Immature natural killer cell (primary cell): ENCODE measurements at regions not wholly inside any gene's neighbourhood (a gene's known extent, or its start where the extent isn't known, plus 50 kb on each side); places are given as distances from the start of the nearest gene placed in this dataset.
"Not testable (repeated sequence)": the region's sequence is repeated elsewhere in the genome, so short reads cannot be mapped to it uniquely, and the experiment has no call there.

ENCODE experiments used
- DNase-seq, 3 donors: peaks; one replicate each; pipeline ENCODE4 v3.0.0; 2022; ENCODE audit warnings: mixed read lengths in 1 of 3
- H3K27ac Mint-ChIP-seq, 6 donors: one replicate each; pipeline ENCODE4 v1.8.0; 2020; ENCODE audit warnings: mixed read lengths in 6 of 6, mild to moderate bottlenecking in 5 of 6, inconsistent platforms in 4 of 6, moderate library complexity in 3 of 6
- H3K27me3 Mint-ChIP-seq, 3 donors: one replicate each; pipeline ENCODE4 v1.8.0; 2020 to 2021; ENCODE audit warnings: low read depth in 3 of 3, mild to moderate bottlenecking in 3 of 3, mixed read lengths in 3 of 3, moderate library complexity in 3 of 3, inconsistent platforms in 1 of 3
- H3K36me3 Mint-ChIP-seq, 3 donors: one replicate each; pipeline ENCODE4 v1.8.0; 2020; ENCODE audit warnings: mixed read lengths in 3 of 3, inconsistent platforms in 2 of 3, mild to moderate bottlenecking in 2 of 3
- H3K4me1 Mint-ChIP-seq, 2 donors: one replicate each; pipeline ENCODE4 v1.8.0; 2020; ENCODE audit warnings: inconsistent platforms in 2 of 2, mild to moderate bottlenecking in 2 of 2, mixed read lengths in 2 of 2, moderate library complexity in 1 of 2
- H3K4me3 Mint-ChIP-seq, 5 donors: one replicate each; pipeline ENCODE4 v1.8.0; 2020; ENCODE audit warnings: mild to moderate bottlenecking in 5 of 5, mixed read lengths in 5 of 5, inconsistent platforms in 3 of 5, moderate library complexity in 3 of 5
- H3K9me3 Mint-ChIP-seq, 6 donors: one replicate each; pipeline ENCODE4 v1.8.0; 2020; ENCODE audit warnings: mild to moderate bottlenecking in 6 of 6, mixed read lengths in 6 of 6, inconsistent platforms in 4 of 6, moderate library complexity in 3 of 6

DNA sequence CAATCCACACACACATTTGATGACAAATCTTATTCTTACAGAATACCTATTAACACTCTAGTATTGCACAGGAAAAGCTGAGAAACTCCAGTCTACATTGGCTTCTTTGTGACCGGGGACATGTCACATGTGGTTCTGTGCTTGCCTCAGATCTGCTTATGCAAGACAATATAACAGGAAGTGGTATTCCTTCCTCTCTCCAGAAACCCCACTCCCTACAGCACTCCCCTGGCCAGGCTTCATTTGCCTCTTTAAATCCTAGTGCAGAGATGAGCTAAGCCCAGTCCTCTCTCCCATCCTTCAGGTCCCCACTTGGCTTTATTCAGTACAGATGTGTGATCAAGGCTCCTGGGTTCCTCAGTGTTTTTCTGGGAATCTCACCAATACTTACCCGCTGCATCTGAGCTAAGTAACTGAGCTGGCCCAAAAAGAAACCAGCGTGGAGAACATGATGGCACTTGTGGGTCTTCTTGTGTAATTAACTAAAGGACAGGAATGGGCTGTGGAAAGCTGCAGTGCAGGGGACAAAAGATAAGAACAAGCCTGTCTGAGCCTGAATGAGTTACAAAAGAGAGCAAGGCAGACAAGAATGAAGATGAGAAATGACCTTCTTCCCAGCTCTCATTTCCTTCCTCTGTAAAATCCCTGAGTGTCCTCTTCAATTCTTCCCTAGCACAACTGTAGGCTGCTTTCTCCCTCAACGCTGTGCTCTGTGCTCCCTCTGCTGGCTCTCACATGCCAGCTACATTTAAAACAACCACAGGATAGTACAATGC lies 105.6 kb downstream of the HNRNPD start:
- Mint-ChIP-seq H3K36me3 (peaks cover 0 to 5% (median 0%) of the 10 kb centered on the region in 3 donors), H3K4me3 (peak overlapping the region in 1 of 5 donors; percentile 12), H3K27ac (peak overlapping the region in 1 of 6 donors; percentile 50), H3K9me3 (peaks cover 0 to 2% (median 0%) of the 10 kb centered on the region in 6 donors), H3K4me1 (peaks cover 9 to 13% of the 10 kb centered on the region in 2 donors), H3K27me3 (peaks cover 0 to 13% (median 5%) of the 10 kb centered on the region in 3 donors)
- peak; percentile 25 to 36 (median 32) for DNase-seq

DNA sequence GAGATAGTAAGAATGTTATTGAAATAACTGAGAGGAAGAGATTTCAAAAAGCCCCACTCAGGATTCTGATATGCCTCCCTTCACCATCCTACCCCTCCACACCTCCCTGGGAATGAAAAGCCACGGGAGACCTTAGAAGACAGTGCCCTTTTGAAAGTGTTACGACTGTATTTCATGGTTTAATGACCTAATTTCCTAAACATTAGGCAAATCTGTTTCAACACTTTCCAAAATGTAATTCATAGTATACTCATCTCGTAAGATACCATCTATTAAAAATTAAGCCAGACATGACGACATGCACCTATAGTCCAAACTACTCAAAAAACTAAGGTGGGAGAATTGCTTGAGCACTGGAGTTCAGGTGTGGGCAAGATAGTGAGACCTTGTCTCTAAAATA lies 106.3 kb downstream of the HNRNPD start:
- Mint-ChIP-seq H3K4me3 (no peak overlapping the region), H3K9me3 (peaks cover 0 to 2% (median 0%) of the 10 kb centered on the region in 6 donors), H3K36me3 (peaks cover 0 to 5% (median 0%) of the 10 kb centered on the region in 3 donors), H3K27ac (no peak overlapping the region), H3K4me1 (peaks cover 9 to 13% of the 10 kb centered on the region in 2 donors), H3K27me3 (peaks cover 0 to 13% (median 5%) of the 10 kb centered on the region in 3 donors)
- no peak for DNase-seq

DNA sequence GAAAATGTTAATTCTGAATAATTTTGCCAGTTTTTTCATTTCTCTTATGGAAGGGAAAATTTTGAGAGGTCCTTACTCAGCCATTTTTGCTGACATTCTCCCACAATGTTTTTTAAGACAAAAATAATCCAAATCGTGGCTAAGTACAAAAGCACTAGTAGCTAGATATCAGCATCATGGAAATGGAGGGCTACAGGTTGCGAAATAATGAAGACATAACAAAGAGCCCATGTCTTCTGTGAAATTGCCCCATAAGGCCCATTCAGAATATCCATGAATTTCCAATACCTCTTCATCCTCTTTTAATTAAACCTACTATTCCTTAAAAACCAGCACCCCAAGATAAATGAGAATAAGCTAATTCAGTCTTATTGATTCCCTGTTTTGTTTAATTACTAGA lies 107.4 kb downstream of the HNRNPD start:
- Mint-ChIP-seq H3K27me3 (peaks cover 3 to 17% (median 5%) of the 10 kb centered on the region in 3 donors), H3K4me1 (peaks cover 9 to 13% of the 10 kb centered on the region in 2 donors), H3K9me3 (peaks cover 0 to 2% (median 0%) of the 10 kb centered on the region in 6 donors), H3K27ac (no peak overlapping the region), H3K36me3 (peaks cover 0 to 5% (median 0%) of the 10 kb centered on the region in 3 donors), H3K4me3 (no peak overlapping the region)
- no peak for DNase-seq

DNA sequence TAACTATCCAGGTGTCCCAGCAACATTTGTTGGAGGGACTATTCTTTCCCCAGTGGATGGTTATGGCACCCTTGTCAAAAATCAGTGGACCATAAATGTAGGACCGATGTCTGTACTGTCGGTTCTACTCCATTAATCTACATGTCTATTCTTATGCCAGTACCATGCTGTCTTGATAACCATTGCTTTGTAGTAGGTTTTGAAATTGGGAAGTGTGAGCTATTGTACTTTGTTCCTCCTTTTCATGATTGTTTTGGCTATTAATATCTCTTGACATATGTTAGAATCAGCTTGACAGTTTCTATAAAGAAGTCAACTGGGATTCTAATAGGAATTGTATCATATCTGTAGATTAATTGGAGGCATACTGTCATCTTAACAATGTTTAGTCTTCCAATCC lies 112.7 kb downstream of the HNRNPD start:
- H3K36me3 Mint-ChIP-seq, result peaks cover 0 to 5% (median 0%) of the 10 kb centered on the region in 3 donors
- DNase-seq, result no peak
- no peak overlapping the region for H3K4me3 Mint-ChIP-seq
- peaks cover 0 to 19% (median 3%) of the 10 kb centered on the region in 3 donors for H3K27me3 Mint-ChIP-seq
- no peak overlapping the region for H3K27ac Mint-ChIP-seq
- no peaks in the 10 kb centered on the region for H3K4me1 Mint-ChIP-seq
- peaks cover 0 to 2% (median 0%) of the 10 kb centered on the region in 6 donors for H3K9me3 Mint-ChIP-seq

DNA sequence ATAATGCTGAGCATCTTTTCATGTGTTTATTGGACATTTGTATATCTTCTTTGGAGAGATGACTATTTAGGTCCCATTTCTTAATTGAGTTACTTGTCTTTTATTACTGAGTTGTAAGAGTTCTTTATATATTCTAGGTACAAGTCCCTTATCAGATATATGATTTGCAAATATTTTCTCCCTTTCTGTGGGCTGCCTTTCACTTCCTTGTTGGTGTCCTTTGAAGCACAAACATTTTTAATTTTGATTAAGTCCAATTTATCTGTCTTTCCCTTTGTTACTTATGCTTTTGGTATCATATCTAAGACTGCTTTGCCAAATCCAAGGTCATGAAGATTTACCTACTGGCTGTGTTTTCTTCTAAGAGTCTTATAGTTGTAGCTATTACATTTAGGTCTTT lies 113.2 kb downstream of the HNRNPD start:
- no peaks in the 10 kb centered on the region for H3K4me1 Mint-ChIP-seq
- no peak overlapping the region for H3K4me3 Mint-ChIP-seq
- H3K9me3 Mint-ChIP-seq, result peaks cover 0 to 2% (median 0%) of the 10 kb centered on the region in 6 donors
- DNase-seq, result no peak
- no peak overlapping the region for H3K27ac Mint-ChIP-seq
- peaks cover 0 to 19% (median 3%) of the 10 kb centered on the region in 3 donors for H3K27me3 Mint-ChIP-seq
- peaks cover 0 to 5% (median 0%) of the 10 kb centered on the region in 3 donors for H3K36me3 Mint-ChIP-seq

DNA sequence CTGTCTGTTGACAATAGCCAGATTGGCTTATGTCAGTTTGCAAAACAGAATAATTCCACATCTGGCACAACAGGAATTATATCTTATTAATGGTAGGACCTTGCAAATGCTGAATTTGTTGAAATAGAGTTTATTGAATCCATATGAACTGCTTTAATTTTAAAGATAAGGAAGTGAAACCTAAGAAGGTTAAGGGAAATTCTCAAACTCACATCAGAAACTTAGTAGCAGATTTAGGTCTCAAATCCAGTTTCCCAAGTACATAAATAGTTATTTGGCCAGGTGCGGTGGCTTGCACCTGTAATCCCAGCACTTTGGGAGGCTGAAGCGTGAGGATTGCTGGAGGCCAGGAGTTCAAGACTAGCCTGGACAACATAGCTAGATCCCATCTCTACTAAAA lies 117.1 kb downstream of the HNRNPD start:
- no peaks in the 10 kb centered on the region for H3K4me1 Mint-ChIP-seq
- no peak overlapping the region for H3K4me3 Mint-ChIP-seq

DNA sequence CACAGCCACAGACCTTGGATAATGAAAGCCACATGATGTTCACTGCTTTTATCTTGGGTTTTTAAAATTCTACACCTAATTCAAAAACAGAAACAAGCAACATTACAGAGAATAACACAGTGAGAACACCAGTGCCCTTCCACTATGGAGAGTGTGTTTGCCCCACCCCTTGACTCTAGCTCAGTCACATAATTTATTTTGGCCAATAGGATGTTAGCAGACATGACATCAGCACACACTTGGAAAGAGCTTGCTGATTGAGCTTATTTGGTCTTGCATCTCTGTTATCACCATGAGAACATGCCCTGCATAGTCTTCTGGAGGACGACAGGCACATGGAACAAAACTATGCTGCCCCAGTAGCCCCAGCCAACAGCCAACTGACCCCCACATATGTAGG lies 118.1 kb downstream of the HNRNPD start:
- Mint-ChIP-seq H3K9me3 (no peaks in the 10 kb centered on the region), H3K27me3 (peaks cover 0 to under 1% (median 0%) of the 10 kb centered on the region in 3 donors), H3K4me1 (no peaks in the 10 kb centered on the region), H3K4me3 (no peak overlapping the region), H3K27ac (no peak overlapping the region), H3K36me3 (no peaks in the 10 kb centered on the region)
- DNase-seq, result no peak

More for the DNA sequence above, 117.1 kb downstream of the HNRNPD start:
- Mint-ChIP-seq H3K27ac (no peak overlapping the region), H3K9me3 (no peaks in the 10 kb centered on the region), H3K27me3 (peaks cover 0 to 4% (median 0%) of the 10 kb centered on the region in 3 donors), H3K36me3 (no peaks in the 10 kb centered on the region)
- no peak for DNase-seq

DNA sequence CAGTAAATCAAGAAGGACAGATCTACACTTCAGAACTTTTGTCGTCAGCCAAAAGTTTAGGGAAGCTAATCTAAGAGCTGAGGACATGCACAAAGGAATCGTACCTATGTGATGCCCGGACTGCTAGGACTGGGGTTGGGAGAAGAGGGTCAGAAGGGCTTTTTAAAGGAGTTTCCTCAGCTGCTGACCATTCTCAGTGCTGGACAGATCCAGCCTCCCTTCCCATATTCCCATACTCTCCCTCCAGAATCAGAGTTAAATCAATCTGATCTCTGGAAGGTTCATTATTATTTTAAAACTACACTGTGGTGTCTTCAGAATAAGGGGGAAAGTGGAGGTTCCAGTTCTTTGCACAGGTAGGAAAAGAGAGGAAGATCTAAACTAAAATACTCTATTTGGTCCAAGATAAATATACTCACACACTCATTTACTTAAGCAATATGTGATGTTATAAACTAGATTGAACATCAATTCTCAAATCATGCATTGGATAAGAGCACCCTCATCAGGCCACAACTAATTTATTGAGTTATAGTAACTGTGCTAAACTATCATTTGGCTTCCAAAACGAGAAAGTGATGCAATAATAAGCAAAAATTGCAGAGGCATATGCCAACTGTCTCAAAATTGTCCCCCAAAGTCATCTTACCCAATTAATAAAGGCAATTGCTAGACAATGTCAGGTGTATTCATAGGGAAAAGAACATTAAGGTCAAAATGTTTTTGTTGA lies 124.7 kb downstream of the HNRNPD start:
- no peak overlapping the region for H3K27ac Mint-ChIP-seq

DNA sequence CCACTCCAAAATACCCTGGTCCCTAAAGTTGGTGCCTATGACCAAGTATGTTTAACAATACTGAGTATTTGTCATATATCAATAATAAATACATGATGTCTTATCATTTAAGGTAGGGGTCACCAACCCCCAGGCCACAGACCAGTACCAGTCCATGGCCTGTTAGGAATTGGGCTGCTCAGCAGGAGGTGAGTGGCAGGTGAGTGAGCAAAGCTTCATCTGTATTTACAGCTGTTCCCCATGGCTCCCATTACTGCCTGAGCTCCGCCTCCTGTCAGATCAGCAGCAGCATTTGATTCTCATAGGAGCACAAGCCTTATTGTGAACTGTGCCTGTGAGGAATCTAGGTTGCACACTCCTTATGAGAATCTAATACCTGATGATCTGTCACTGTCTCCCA lies 126.2 kb downstream of the HNRNPD start:
- H3K27me3 Mint-ChIP-seq, result peaks cover 2 to 5% (median 4%) of the 10 kb centered on the region in 3 donors
- no peak overlapping the region for H3K27ac Mint-ChIP-seq
- DNase-seq, result no peak
- no peaks in the 10 kb centered on the region for H3K9me3 Mint-ChIP-seq
- no peak overlapping the region for H3K4me3 Mint-ChIP-seq
- H3K36me3 Mint-ChIP-seq, result no peaks in the 10 kb centered on the region
- no peaks in the 10 kb centered on the region for H3K4me1 Mint-ChIP-seq

More for the DNA sequence above, 124.7 kb downstream of the HNRNPD start:
- H3K27me3 Mint-ChIP-seq, result peaks cover 0 to 5% (median 2%) of the 10 kb centered on the region in 3 donors
- DNase-seq, result no peak
- H3K4me3 Mint-ChIP-seq, result no peak overlapping the region
- H3K4me1 Mint-ChIP-seq, result no peaks in the 10 kb centered on the region
- no peaks in the 10 kb centered on the region for H3K9me3 Mint-ChIP-seq
- no peaks in the 10 kb centered on the region for H3K36me3 Mint-ChIP-seq

DNA sequence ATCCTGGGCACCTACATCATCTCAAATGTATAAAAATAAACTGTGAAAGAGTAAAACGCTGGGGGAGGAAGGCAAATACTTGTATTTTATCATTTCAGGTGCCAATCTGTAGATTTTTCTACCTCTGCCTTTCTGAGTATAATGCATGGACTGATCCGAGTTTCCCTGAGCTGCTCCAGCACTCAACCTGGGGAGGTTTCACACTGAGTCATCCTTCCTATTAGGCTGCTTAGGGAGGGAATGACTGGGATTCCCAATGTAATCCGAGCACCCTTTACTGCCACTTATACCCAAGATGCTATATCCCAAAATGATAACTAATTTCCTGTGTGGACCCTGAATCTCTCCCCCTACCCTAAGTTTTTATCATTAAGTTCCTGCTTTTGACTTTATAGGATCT lies 126.6 kb downstream of the HNRNPD start:
- no peaks in the 10 kb centered on the region for H3K4me1 Mint-ChIP-seq
- H3K27ac Mint-ChIP-seq, result no peak overlapping the region
- H3K9me3 Mint-ChIP-seq, result no peaks in the 10 kb centered on the region
- H3K4me3 Mint-ChIP-seq, result no peak overlapping the region
- DNase-seq, result no peak
- H3K36me3 Mint-ChIP-seq, result no peaks in the 10 kb centered on the region
- H3K27me3 Mint-ChIP-seq, result peaks cover 2 to 5% (median 4%) of the 10 kb centered on the region in 3 donors

DNA sequence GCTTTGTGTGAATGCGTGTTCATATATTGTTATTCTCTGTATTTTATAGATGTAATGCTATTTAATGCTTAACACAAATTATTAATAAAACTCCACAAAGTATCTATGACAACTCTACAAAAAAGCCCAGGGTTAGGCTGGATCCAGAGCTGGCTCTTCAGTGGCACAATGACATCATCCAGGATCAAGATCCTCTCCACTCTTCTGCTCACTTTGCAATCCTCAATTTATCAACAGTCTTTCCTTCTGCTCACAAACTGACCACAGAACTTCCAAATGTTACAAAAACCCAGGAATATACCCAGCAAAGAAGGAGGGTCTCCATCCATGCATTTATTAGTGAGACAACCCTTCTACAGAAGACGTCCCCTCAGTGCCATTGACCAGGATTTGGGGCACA lies 132.3 kb downstream of the HNRNPD start:
- Mint-ChIP-seq H3K36me3 (peaks cover 0 to 4% (median 0%) of the 10 kb centered on the region in 3 donors), H3K4me3 (no peak overlapping the region), H3K9me3 (no peaks in the 10 kb centered on the region), H3K4me1 (no peaks in the 10 kb centered on the region), H3K27ac (no peak overlapping the region), H3K27me3 (peaks cover 0 to 10% (median 2%) of the 10 kb centered on the region in 3 donors)
- DNase-seq, result no peak

DNA sequence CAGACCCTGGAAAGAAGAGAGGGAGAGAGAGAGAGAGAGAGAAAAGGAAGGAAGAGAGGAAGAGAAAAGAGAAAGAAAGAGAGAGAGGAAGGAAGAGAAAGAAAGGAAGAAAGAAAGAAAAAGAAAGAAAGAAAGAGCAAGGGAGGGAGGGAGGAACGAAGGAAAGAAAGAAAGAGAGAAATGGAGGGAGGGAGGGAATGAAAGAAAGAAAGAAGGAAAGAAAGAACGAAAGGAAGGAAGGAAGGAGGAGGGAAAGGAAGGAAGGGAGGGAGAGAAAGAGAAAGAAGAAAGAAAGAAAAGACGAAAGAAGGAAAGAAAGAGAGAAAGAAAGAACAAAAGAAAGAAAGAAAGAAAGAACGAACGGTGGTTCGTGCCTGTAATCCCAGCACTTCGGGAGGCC lies 133.4 kb downstream of the HNRNPD start:
- DNase-seq, result no peak
- Mint-ChIP-seq H3K36me3 (peaks cover 0 to 4% (median 0%) of the 10 kb centered on the region in 3 donors), H3K9me3 (no peaks in the 10 kb centered on the region), H3K4me1 (no peaks in the 10 kb centered on the region), H3K27me3 (peaks cover 0 to 17% (median 0%) of the 10 kb centered on the region in 3 donors), H3K4me3 (no peak overlapping the region), H3K27ac (no peak overlapping the region)

DNA sequence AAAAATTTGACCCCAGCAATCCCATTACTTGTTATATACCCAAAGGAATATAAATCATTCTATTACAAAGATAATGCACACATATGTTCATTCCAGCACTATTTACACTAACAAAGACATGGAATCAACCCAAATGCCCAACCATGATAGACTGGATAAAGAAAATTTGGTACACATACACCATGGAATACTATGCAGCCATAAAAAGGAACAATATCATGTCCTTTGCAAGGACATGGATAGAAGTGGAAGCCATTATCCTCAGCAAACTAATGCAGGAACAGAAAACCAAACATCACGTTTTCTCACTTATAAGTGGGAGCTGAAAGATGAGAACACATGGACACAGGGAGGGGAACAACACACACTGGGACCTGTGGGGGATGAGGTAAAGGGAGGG lies 136.6 kb downstream of the HNRNPD start:
- not testable (repeated sequence) for H3K4me3 Mint-ChIP-seq, DNase-seq, H3K4me1 Mint-ChIP-seq, H3K27ac Mint-ChIP-seq, H3K36me3 Mint-ChIP-seq, H3K9me3 Mint-ChIP-seq
- H3K27me3 Mint-ChIP-seq, result peaks cover 0 to 14% (median 0%) of the 10 kb centered on the region in 3 donors

DNA sequence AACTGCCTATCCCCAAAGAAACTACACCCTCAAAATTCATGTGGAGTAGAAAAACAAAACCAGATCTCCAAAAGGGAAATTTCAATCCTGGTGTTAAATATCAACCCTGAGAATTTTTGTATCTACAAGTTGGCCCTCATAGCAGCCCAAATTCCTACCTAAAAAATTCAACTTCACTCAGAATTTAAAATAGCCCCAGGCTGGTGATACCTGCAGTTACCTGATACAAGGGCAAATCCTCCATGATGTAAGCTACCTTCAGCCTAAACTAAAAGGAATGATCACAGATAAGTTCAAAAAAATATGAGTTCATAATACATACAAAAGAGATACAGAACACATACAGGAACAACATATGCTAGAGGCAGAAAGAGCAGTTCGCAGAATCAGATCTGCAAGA lies 138.4 kb downstream of the HNRNPD start:
- no peak overlapping the region for H3K4me3 Mint-ChIP-seq
- H3K27me3 Mint-ChIP-seq, result peaks cover 0 to 16% (median 0%) of the 10 kb centered on the region in 3 donors
- H3K4me1 Mint-ChIP-seq, result no peaks in the 10 kb centered on the region
- no peaks in the 10 kb centered on the region for H3K9me3 Mint-ChIP-seq
- H3K27ac Mint-ChIP-seq, result no peak overlapping the region
- peaks cover 0 to 4% (median 0%) of the 10 kb centered on the region in 3 donors for H3K36me3 Mint-ChIP-seq
- DNase-seq, result no peak
